Fibroblast of pulmonary artery (primary cell): ENCODE measurements at regions not wholly inside any gene's neighbourhood (a gene's known extent, or its start where the extent isn't known, plus 50 kb on each side); places are given as distances from the start of the nearest gene placed in this dataset.
A peak's percentile ranks its signal among the peaks of the same experiment; 100 is the strongest.
"Not testable (repeated sequence)": the region's sequence is repeated elsewhere in the genome, so short reads cannot be mapped to it uniquely, and the experiment has no call there.

Experiments
- DNase-seq: peaks from one replicate; pipeline ENCODE4 v3.0.0-alpha.2; 2010; ENCODE audit warnings: low read depth
- H3K4me3 ChIP-seq: replicated peaks from 2 replicates; pipeline ENCODE4 v1.5.1; 2011; ENCODE audit warnings: low read depth, mild to moderate bottlenecking, control low read depth, low read length, moderate library complexity
- TF ChIP-seq, protein P1 (sequence below): IDR thresholded peaks from 2 replicates; pipeline ENCODE4 v1.5.1; 2011; ENCODE audit warnings: mild to moderate bottlenecking, control low read depth, low read length, inconsistent platforms; ENCODE audit errors: missing control alignments

DNA sequence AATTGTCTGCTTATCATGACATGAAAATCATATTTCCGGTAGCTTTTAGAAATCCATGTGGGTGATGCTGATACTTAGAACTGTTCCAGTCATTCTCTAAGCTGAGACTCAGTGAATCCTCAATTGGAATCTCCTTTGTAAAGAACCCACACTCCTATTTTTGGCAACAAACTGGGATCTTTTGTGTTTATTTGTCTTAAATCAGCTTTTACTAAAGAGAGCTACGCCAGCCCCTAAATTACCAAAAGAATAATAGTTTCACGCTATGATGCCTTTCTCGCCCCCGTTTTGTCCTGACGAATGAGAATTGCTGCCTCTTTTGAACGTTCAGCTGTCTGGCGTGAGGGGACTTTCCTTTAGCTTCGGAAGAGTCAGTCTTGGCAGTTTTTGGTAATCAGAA lies 195.9 kb downstream of the SHOX start:
- DNase-seq, result no peak
- TF ChIP-seq, protein P1, sequence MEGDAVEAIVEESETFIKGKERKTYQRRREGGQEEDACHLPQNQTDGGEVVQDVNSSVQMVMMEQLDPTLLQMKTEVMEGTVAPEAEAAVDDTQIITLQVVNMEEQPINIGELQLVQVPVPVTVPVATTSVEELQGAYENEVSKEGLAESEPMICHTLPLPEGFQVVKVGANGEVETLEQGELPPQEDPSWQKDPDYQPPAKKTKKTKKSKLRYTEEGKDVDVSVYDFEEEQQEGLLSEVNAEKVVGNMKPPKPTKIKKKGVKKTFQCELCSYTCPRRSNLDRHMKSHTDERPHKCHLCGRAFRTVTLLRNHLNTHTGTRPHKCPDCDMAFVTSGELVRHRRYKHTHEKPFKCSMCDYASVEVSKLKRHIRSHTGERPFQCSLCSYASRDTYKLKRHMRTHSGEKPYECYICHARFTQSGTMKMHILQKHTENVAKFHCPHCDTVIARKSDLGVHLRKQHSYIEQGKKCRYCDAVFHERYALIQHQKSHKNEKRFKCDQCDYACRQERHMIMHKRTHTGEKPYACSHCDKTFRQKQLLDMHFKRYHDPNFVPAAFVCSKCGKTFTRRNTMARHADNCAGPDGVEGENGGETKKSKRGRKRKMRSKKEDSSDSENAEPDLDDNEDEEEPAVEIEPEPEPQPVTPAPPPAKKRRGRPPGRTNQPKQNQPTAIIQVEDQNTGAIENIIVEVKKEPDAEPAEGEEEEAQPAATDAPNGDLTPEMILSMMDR, result no peak
- no peak overlapping the region for H3K4me3 ChIP-seq

DNA sequence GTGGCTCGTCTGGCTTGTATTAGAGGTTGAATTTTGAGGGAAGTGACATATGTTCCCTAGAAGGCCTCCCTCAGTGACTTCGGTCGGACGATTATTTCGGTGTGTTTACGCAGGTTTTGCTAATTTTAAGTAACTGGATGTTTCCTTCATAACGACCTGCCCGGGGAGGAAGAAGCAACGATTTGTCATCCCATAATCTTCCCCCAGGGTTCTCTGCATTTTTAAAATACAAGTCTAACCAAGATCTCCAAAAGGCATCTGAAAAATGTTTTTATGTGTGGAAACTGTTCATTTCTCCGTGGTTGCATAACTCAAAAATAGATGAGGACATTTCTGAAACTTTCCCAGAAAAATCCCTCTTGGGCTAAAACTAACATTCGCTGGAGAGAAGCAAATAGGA lies 195.4 kb downstream of the SHOX start:
- H3K4me3 ChIP-seq, result no peak overlapping the region
- TF ChIP-seq, protein P1, result no peak
- peak; percentile 23 for DNase-seq

DNA sequence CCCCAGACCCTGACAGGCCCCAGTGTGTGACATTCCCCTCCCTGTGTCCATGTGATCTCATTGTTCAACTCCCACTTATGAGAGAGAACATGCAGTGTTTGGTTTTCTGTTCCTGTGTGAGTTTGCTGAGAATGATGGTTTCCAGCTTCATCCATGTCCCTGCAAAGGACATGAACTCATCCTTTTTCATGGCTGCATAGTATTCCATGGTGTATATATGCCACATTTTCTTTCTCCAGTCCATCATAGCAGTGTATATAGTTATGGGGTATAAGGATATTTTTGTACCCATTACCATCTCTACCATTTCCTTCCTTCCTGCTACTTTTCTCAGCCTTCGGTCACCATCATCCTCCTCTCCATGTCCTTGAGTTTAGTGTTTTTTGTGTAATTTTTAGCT lies 192.5 kb downstream of the SHOX start:
- DNase-seq, H3K4me3 ChIP-seq: not testable (repeated sequence)

DNA sequence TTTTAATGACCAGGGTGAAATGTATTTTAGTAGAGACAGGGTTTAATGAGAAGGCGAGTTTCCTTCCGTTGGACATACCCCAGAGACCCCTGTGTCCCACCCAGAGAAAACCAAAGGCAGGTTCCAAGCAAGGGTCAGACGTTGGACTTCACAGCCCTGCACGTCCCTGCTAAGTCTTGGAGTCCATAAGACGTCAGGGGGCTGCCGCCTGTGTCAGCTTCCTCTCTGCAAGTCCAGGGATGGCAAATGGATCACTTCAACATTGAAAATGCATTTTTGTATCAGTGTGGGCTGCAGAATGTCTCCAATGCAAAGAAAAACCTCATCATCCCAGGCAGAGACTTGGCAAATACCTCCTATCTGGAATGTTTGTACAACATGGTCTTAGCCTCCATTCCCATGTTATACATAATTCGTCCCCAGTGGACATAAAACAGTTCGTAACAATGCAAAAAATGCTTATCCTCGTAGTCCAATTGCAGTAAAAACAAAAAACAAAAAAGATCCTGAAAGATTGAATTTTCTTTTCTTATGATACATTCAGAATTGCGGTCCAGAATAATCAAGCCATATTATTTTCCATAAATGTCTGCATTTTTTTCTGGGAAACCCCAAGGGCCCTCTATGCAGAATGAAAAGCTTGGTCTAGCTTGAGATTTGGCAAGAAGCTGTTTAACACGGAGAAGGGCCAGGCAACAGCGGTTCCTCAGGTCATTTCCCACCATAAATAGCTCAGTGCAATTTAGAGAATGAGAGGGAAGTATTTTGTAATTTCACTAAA lies 190.9 kb downstream of the SHOX start:
- TF ChIP-seq, protein P1, result no peak
- no peak overlapping the region for H3K4me3 ChIP-seq
- peak; percentile 6 for DNase-seq

DNA sequence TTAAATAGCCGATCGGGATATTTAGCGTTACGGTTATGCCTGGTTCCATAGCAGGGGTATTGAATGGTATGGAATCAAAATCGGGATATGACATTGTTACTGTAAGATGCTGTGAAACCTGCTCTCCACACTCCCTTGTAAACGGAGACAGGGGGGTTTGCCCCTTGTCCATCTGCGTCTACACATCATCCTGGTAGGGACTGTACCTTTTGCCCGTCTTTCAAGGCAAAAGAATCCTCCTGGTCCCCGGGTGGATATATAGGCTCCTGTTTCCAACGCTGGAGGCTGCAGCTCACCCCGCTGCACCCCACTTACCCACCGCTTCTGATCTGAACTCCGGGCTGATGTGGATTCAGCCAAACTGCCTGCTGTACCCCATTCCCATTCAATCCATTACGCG lies 189.1 kb downstream of the SHOX start:
- TF ChIP-seq, protein P1, result no peak
- H3K4me3 ChIP-seq, result no peak overlapping the region
- no peak for DNase-seq

DNA sequence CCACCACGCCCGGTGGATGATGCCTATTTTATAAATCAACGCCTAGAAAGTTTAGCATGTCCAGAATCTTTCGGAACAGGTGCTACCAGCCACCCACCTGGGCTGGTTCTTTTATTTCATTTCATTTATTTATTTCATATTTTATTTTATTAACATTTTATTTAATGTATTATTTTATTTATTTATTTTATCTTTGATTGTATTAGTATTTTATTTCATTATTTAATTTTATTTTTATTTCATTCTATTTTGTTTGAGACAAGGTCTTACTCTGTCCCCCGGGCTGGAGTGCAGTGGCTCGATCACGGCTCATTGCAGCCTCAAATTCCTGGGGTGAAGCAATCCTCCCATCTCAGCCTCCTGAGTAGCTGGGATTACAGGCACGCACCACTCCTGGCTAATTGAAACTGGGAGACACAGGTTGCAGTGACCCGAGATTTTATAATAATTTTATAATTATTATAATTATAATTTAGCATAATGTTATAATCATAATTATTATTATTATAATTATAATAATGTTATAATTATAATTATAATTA lies 187.2 kb downstream of the SHOX start:
- no peak overlapping the region for H3K4me3 ChIP-seq
- no peak for DNase-seq
- TF ChIP-seq, protein P1, result no peak

DNA sequence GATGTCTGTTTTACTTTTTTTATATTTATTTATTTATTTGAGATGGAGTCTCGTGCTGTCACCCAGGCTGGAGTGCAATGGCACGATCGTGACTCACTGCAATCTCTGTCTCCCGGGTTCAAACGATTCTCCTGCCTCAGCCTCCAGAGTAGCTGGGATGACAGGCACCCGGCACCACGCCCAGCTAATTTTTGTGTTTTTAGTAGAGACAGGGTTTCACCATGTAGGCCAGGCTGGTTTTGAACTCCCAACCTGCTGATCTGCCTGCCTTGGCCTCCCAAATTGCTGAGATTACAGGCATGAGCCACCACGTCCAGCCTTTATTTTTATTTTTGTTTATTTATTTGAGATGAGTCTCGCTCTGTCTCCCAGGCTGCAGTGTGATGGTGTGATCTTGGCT lies 186.6 kb downstream of the SHOX start:
- not testable (repeated sequence) for H3K4me3 ChIP-seq, DNase-seq

DNA sequence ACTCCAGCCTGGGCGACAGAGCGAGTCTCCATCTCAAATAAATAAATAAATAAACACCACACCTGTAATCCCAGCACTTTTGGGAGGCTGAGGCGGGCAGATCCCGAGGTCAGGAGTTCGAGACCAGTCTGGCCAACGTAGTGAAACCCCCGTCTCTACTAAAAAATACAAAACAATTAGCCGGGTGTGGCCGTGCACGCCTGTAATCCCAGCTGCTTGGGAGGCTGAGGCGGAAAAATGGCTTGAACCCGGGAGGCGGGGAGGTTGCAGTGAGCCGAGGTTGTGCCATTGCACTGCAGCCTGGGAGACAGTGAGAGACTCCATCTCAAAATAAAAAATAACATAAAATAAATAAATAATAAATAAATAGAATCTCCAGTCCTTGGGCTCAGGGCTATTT lies 185.8 kb downstream of the SHOX start:
- TF ChIP-seq, protein P1, result no peak
- no peak for DNase-seq

More for the DNA sequence above, 185.8 kb downstream of the SHOX start:
- H3K4me3 ChIP-seq, result no peak overlapping the region
